ENCODE measurements at regions not wholly inside any gene's neighbourhood (a gene's known extent, or its start where the extent isn't known, plus 50 kb on each side); places are given as distances from the start of the nearest gene placed in this dataset.

- no peak for TF ChIP-seq CTCF (IDR thresholded peaks at IDR 0.05)
- no peak for TF ChIP-seq EP300 (IDR thresholded peaks at IDR 0.05)
- TF ChIP-seq POLR2A (IDR thresholded peaks at IDR 0.05) = no peak
Observed at GRCh38 chr6:48996461-48997119, 466.5 kb downstream of the MMUT start.
